GM12878 (cell line): ENCODE measurements at regions not wholly inside any gene's neighbourhood (a gene's known extent, or its start where the extent isn't known, plus 50 kb on each side); places are given as distances from the start of the nearest gene placed in this dataset.

Experiments
- ATAC-seq: fragments of 200-7000 bp; cut with Tn5 transposase; 3 replicates; pipeline ENCODE4 v1.9.1; 2020; ENCODE audit warnings: mild to moderate bottlenecking, moderate library complexity
- BruUV-seq: library from RNA; stranded (reverse); fragments of 400-500 nt; replicated peaks from 2 replicates; lab custom pipeline; 2021; lab: Mats Ljungman, UMichigan
- CTCF ChIA-PET: fragments of 300-600 bp; sonication (Branson Sonifier 250); formaldehyde crosslinking; extraction: SDS; loops from one replicate; lab custom pipeline; 2021; ENCODE audit warnings: inconsistent platforms; lab: Yijun Ruan, JAX
- POLR2A ChIA-PET: fragments of 350-600 bp; formaldehyde crosslinking; extraction: SDS; loops from one replicate; lab custom pipeline; 2021; ENCODE audit warnings: inconsistent platforms; lab: Charles Lee
- RAD21 ChIA-PET: fragments of 300-600 bp; sonication (Branson Sonifier 250); formaldehyde crosslinking; loops from one replicate; lab custom pipeline; 2023; ENCODE audit warnings: antibody characterized with exemption; ENCODE audit not compliant: unreplicated experiment; lab: Charles Lee
- SMC1A ChIA-PET: fragments of 300-600 bp; sonication (Branson Sonifier 250); formaldehyde crosslinking; loops from one replicate; lab custom pipeline; 2023; ENCODE audit not compliant: unreplicated experiment, uncharacterized antibody; lab: Charles Lee
- DNase-seq: peaks from one replicate; pipeline ENCODE4 v3.0.0-alpha.2; 2011; ENCODE audit warnings: low read depth, low spot score
- FAIRE-seq: peaks from 3 replicates; lab custom pipeline; 2011; peaks lifted over from hg19 to GRCh38; lab: Jason Lieb, UNC
- H2AFZ ChIP-seq: 2 replicates; pipeline ENCODE4 v1.6.0; 2011; ENCODE audit warnings: low read depth, low read length, control low read depth; ENCODE audit not compliant: control insufficient read depth
- H3K27ac ChIP-seq: 2 replicates; pipeline ENCODE4 v1.5.1; 2011; ENCODE audit warnings: control low read depth; ENCODE audit not compliant: control insufficient read depth, insufficient read depth
- H3K27me3 ChIP-seq, 2 experiments: replicated peaks in 1 of 2; 2 replicates each; pipeline versions ENCODE4 v1.6.0 to v1.6.1; 2011; ENCODE audit warnings: low read length in 1 of 2; ENCODE audit not compliant: control insufficient read depth in 2 of 2, insufficient read depth in 2 of 2
- H3K36me3 ChIP-seq, 2 experiments: 2 replicates each; pipeline ENCODE4 v1.5.1; 2011; ENCODE audit warnings: low read length in 1 of 2; ENCODE audit not compliant: control insufficient read depth in 2 of 2, insufficient read depth in 2 of 2
- H3K4me1 ChIP-seq: 2 replicates; pipeline ENCODE4 v1.6.1; 2011; ENCODE audit warnings: mild to moderate bottlenecking, low read length, moderate library complexity, mixed read lengths; ENCODE audit not compliant: control insufficient read depth, insufficient read depth
- H3K4me2 ChIP-seq: 2 replicates; pipeline ENCODE4 v1.6.0; 2011; ENCODE audit warnings: control low read depth; ENCODE audit not compliant: control insufficient read depth, insufficient read depth
- H3K4me3 ChIP-seq: fragments of 200-600 bp; sonication (generic); 2 replicates; pipeline ENCODE4 v1.5.1; 2016
- H3K79me2 ChIP-seq: 2 replicates; pipeline ENCODE4 v1.6.0; 2011; ENCODE audit warnings: low read length; ENCODE audit not compliant: control insufficient read depth, insufficient read depth
- H3K9ac ChIP-seq: 2 replicates; pipeline ENCODE4 v1.8.0; 2011; ENCODE audit warnings: low read length, control low read depth, mixed read lengths; ENCODE audit not compliant: control insufficient read depth, insufficient read depth
- H3K9me3 ChIP-seq: replicated peaks from 3 replicates; pipeline ENCODE4 v1.5.1; 2011; ENCODE audit warnings: mild to moderate bottlenecking, low read length; ENCODE audit not compliant: control insufficient read depth, insufficient read depth
- H4K20me1 ChIP-seq: 2 replicates; pipeline ENCODE4 v1.6.0; 2011; ENCODE audit not compliant: control insufficient read depth, insufficient read depth
- CHD2 ChIP-seq: IDR thresholded peaks from 2 replicates; pipeline ENCODE4 v1.6.1; 2011; ENCODE audit warnings: low read depth, low read length, improper control_type of control experiment, borderline replicate concordance
- JUNB ChIP-seq: IDR thresholded peaks from 2 replicates; pipeline ENCODE4 v1.6.1; 2016; ENCODE audit warnings: antibody characterized with exemption, mild to moderate bottlenecking
- POLR2AphosphoS2 ChIP-seq: IDR thresholded peaks from 2 replicates; pipeline ENCODE4 v1.6.1; 2011; ENCODE audit warnings: low read depth, mild to moderate bottlenecking, low read length, improper control_type of control experiment, moderate library complexity
- RELA ChIP-seq: fragments of 450-650 bp; IDR thresholded peaks from 2 replicates; pipeline ENCODE4 v1.8.0; 2014; ENCODE audit warnings: borderline replicate concordance; ENCODE audit not compliant: partially characterized antibody
- SMAD1 ChIP-seq: fragments of 450-650 bp; IDR thresholded peaks from 2 replicates; pipeline ENCODE4 v1.6.1; 2018; ENCODE audit warnings: mild to moderate bottlenecking, low read depth; ENCODE audit not compliant: partially characterized antibody
- STAT1 ChIP-seq: fragments of 450-650 bp; conservative IDR thresholded peaks from 2 replicates; pipeline ENCODE4 v1.6.1; 2014; ENCODE audit warnings: antibody characterized with exemption, mild to moderate bottlenecking
- ZNF592 ChIP-seq: fragments of 450-650 bp; IDR thresholded peaks from 2 replicates; pipeline ENCODE4 v1.6.1; 2017; ENCODE audit warnings: mild to moderate bottlenecking, moderate library complexity
- WGBS: methylation state at CpG from one replicate; pipeline ENCODE4 v1.1.6; 2016; ENCODE audit warnings: low lambda C conversion rate; ENCODE audit not compliant: insufficient replicate concordance, insufficient coverage; ENCODE audit errors: missing lambda C conversion rate; 5-methylcytosine and 5-hydroxymethylcytosine counted together
- in situ Hi-C: fragments of 300-500 bp; cut with MboI; formaldehyde crosslinking; loops from 9 replicates; pipeline ENCODE4 v1.14.3; 2018; ENCODE audit warnings: mixed read lengths
- intact Hi-C: fragments of 100-400 bp; cut with micrococcal nuclease; formaldehyde crosslinking; loops from one replicate; pipeline ENCODE4 v1.14.2; 2022; ENCODE audit not compliant: unreplicated experiment

GRCh38 chr1:219358080-219358479, 184.4 kb downstream of the LYPLAL1 start:
- H3K27me3 ChIP-seq: no peaks in the 10 kb centered on the region
- WGBS: 40% methylated on average over 2 of the region's 2 CpGs
- no peaks in the 10 kb centered on the region for H3K9me3 ChIP-seq
- H3K36me3 ChIP-seq: no peaks in the 10 kb centered on the region
- ChIA-PET CTCF (no interaction called here), SMC1A (no interaction called here), POLR2A (no interaction called here), RAD21 (no interaction called here)
- in situ Hi-C loops (no loop called here), intact Hi-C loops (no loop called here)
- no peaks in the 10 kb centered on the region for H3K4me1 ChIP-seq
- H3K4me3 ChIP-seq: no peak overlapping the region
- BruUV-seq: no TSS peak
- no peaks in the 10 kb centered on the region for H3K79me2 ChIP-seq
- no peak overlapping the region for H3K4me2 ChIP-seq
- H2AFZ ChIP-seq: no peak overlapping the region
- H3K9ac ChIP-seq: no peak overlapping the region
- no peak for TF ChIP-seq RELA
- TF ChIP-seq STAT1: no peak
- TF ChIP-seq POLR2AphosphoS2: no peak
- no peak for TF ChIP-seq CHD2
- no peak for TF ChIP-seq JUNB
- TF ChIP-seq SMAD1: no peak
- TF ChIP-seq ZNF592: no peak
- FAIRE-seq (no peak), DNase-seq (no peak), ATAC-seq (no peak)
- H4K20me1 ChIP-seq: no peaks in the 10 kb centered on the region
- no peak overlapping the region for H3K27ac ChIP-seq
